ENCODE measurements at regions not wholly inside any gene's neighbourhood (a gene's known extent, or its start where the extent isn't known, plus 50 kb on each side); places are given as distances from the start of the nearest gene placed in this dataset.

DNA sequence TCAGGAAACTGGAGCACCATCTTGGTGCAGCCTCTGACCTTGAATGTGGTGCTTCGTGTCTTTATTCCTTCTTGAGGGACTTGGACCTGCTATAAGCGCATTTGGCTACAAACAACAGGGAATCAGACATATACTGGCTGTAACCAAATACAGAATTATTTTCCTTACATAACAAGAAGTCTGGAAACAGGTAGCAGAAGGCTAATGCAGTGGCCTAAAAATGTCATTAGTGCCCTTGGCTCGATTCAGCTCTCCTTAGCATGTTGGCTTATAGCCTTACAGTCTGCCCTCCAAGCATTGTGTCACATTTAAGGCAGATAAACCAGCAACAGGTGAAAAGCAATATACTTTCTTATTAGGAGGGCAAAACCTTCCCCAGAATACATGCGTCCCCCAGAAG lies 655.4 kb downstream of the XIRP2 start:
- CTCF ChIA-PET = no interaction called here
- TF ChIP-seq, protein P1, sequence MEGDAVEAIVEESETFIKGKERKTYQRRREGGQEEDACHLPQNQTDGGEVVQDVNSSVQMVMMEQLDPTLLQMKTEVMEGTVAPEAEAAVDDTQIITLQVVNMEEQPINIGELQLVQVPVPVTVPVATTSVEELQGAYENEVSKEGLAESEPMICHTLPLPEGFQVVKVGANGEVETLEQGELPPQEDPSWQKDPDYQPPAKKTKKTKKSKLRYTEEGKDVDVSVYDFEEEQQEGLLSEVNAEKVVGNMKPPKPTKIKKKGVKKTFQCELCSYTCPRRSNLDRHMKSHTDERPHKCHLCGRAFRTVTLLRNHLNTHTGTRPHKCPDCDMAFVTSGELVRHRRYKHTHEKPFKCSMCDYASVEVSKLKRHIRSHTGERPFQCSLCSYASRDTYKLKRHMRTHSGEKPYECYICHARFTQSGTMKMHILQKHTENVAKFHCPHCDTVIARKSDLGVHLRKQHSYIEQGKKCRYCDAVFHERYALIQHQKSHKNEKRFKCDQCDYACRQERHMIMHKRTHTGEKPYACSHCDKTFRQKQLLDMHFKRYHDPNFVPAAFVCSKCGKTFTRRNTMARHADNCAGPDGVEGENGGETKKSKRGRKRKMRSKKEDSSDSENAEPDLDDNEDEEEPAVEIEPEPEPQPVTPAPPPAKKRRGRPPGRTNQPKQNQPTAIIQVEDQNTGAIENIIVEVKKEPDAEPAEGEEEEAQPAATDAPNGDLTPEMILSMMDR (conservative IDR thresholded peaks at IDR 0.05; ENCODE audit: low read depth) = no peak
- POLR2A ChIA-PET (ENCODE audit: low non-redundant PET) = no interaction called here
- no peak overlapping the region for H3K27ac ChIP-seq
- DNase-seq (ENCODE audit: low spot score) = no peak

DNA sequence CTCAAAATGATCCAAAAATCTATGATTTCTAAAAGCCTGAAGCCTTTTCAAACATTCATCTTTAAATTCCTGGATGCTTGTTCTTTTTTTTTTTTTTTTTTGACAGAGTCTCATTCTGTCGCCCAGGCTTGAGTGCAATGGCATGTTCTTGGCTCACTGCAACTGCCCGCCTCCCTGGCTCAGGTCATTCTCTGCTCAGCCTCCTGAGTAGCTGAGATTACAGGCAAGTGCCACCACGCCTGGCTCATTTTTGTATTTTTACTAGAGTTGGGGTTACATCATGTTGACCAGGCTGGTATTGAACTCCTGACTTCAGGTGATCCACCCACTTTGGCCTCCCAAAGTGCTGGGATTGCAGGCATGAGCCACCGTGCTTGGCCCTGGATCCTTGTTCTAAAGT lies 649.5 kb downstream of the XIRP2 start:
- H3K27ac ChIP-seq = no peak overlapping the region
- TF ChIP-seq, protein P1 (conservative IDR thresholded peaks at IDR 0.05; ENCODE audit: low read depth) = no peak
- ChIA-PET CTCF (no interaction called here), POLR2A (ENCODE audit: low non-redundant PET) (no interaction called here)
- no peak for DNase-seq (ENCODE audit: low spot score)

DNA sequence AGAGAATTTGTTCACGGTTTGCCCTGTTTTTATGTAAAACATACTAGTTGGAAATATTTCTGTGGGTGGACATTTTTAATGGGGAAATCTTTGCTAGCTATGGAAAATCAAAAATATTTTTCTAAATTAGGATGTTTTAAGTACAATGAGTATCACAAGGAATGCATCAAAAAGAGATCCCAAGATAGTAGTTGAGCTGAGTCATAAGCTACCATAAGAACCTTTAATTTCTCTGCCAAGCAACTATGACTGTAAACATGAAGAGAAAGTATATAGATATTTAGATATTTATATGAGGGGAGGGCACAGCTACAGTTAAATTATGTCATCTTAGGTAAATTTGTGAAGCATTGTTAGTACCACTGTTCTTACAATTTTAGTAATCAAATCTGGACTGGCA lies 646.2 kb downstream of the XIRP2 start:
- no peak for DNase-seq (ENCODE audit: low spot score)
- H3K27ac ChIP-seq = no peak overlapping the region
- POLR2A ChIA-PET (ENCODE audit: low non-redundant PET) = interaction anchor here (0.6 kb wide), 1 partner anchor 229 kb away, joined by 5 read pairs; no protein-coding TSS in a partner anchor
- TF ChIP-seq, protein P1 (conservative IDR thresholded peaks at IDR 0.05; ENCODE audit: low read depth) = no peak
- CTCF ChIA-PET = no interaction called here

DNA sequence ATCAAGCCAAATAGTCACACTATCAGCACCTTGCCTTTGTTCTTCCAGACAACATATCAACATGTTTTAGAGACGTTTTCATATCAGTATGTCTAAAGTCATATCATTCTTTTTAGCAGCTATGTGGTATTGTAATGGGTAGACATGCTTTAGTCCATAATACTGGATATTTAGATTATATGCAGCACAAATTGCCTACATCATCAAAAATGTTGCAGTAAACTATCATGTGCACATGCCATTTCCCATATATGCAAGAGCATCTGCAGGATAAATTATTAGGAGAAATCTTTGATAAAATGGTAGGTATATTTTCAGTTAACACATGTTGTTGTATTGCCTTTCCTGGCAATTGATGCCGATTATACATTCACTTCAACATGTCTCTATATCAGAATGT lies 636.5 kb downstream of the XIRP2 start:
- CTCF ChIA-PET = interaction anchor here (0.7 kb wide), 1 partner anchor 27 kb away, joined by 4 read pairs; no protein-coding TSS in a partner anchor
- POLR2A ChIA-PET (ENCODE audit: low non-redundant PET) = no interaction called here
- no peak for DNase-seq (ENCODE audit: low spot score)
- TF ChIP-seq, protein P1 (conservative IDR thresholded peaks at IDR 0.05; ENCODE audit: low read depth) = no peak
- no peak overlapping the region for H3K27ac ChIP-seq

DNA sequence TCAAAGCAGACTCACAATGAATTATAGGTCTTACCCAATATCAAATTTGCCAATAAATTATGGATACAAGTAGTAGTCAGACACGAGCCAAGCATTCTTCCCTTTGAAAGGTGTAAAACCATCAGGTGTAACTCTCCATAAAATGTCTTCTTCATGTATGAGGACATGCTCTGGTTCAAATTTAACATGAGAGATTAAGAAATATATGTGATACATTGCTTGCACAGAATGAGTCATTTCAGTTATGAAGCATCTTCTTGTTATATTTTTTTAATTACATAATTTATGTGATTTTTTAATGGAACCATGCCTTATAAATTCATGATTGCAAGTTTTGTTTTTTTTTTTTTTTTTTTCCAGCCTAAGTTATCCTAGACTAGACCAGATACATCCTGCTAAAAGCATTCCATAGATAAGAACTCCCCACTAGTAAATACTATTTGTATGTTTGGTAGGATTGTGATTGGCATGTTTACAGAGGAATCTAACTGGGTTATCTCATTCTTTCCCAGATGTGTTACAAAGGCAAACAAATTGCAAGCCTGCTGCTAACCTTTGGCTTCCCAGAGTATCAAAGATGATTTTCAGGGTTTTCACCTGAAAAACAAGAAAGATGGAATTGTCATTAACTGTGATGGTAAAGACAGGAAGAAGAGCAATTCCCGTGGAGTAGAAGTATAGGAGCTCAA lies 621.9 kb downstream of the XIRP2 start:
- H3K27ac ChIP-seq = no peak overlapping the region
- ChIA-PET POLR2A (ENCODE audit: low non-redundant PET) (no interaction called here), CTCF (no interaction called here)
- DNase-seq (ENCODE audit: low spot score) = peak; percentile 4
- TF ChIP-seq, protein P1 (conservative IDR thresholded peaks at IDR 0.05; ENCODE audit: low read depth) = no peak

DNA sequence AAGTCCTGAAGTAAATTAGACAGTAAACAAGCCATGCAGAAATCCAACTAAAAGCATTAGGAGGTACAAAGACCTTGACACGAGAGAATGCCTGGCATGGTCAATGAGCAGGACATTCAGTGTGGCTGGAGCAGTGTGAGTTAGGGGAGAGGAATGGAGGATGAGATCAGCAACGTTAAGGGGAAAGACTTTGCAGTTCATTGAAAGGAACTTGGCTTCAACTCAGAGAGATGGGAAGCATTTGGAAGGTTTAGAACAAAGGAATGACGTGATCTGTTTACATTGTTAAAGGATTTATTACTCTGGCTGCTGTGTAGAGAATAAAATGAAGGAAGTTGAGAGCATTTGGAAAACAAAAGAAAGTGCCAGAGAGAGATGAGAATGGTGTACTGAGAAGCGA lies 621.3 kb downstream of the XIRP2 start:
- TF ChIP-seq, protein P1 (conservative IDR thresholded peaks at IDR 0.05; ENCODE audit: low read depth) = no peak
- peak; percentile 10 for DNase-seq (ENCODE audit: low spot score)
- CTCF ChIA-PET = interaction anchor here (0.7 kb wide), 1 partner anchor 157 kb away, joined by 5 read pairs; no protein-coding TSS in a partner anchor
- no peak overlapping the region for H3K27ac ChIP-seq
- POLR2A ChIA-PET (ENCODE audit: low non-redundant PET) = no interaction called here
